T47D (cell line): ENCODE measurements at regions not wholly inside any gene's neighbourhood (a gene's known extent, or its start where the extent isn't known, plus 50 kb on each side); places are given as distances from the start of the nearest gene placed in this dataset.

Experiments used
- DNase-seq, 2 experiments: peaks; one replicate each; pipeline versions ENCODE4 v3.0.0 to v3.0.0-alpha.2; 2011 to 2012; ENCODE audit warnings: low read depth in 1 of 2, low spot score in 1 of 2
- JUND ChIP-seq: IDR thresholded peaks from 2 replicates; pipeline ENCODE4 v1.6.1; 2012; ENCODE audit warnings: low read depth
- in situ Hi-C: cut with HindIII; loops from 2 replicates; pipeline ENCODE4 v1.10.0; 2016; ENCODE audit warnings: low sequenced_read_pairs, low pct_unique_long_range_greater_than_20kb

DNA sequence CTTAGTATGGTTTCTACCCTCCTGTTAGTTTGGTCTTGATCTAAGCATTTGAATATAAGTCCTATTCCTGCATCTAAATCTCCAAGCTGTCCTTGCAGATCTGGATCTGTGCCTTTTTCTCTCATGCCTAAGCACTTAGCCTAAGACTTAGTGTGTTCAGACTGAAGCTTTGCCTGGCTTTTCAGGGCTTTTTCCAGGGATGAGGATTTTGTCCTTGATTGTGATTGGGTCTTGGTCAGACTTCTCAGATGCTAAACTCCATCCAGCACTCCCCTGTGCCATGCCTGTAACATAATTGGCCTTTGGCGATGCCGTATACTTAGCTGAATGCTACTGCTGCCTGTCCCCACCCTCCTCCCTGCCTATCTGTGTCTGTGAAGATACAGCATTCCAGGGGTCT, 98.1 kb upstream of the NRIP1 start:
- no peak for DNase-seq
- in situ Hi-C loops = no loop called here
- no peak for TF ChIP-seq JUND

DNA sequence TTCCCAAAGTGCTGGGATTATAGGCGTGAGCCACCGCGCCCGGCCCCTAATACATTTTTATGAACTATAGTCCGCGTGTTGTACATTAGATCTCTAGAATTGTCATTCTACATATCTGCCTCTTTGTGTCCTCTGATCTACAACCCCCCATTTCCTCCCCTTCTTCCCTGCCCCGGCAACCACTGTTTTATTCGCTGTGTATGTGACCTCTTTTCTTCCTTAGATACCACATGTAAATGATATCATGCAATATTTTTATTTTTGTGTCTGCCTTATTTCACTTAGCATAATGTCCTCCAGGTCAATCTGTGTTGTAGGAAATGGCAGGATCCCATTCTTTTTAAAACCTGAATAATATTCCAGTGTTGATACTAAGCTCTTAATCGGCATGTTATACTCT, 99.5 kb upstream of the NRIP1 start:
- in situ Hi-C loops = no loop called here
- DNase-seq = no peak
- TF ChIP-seq JUND = no peak

DNA sequence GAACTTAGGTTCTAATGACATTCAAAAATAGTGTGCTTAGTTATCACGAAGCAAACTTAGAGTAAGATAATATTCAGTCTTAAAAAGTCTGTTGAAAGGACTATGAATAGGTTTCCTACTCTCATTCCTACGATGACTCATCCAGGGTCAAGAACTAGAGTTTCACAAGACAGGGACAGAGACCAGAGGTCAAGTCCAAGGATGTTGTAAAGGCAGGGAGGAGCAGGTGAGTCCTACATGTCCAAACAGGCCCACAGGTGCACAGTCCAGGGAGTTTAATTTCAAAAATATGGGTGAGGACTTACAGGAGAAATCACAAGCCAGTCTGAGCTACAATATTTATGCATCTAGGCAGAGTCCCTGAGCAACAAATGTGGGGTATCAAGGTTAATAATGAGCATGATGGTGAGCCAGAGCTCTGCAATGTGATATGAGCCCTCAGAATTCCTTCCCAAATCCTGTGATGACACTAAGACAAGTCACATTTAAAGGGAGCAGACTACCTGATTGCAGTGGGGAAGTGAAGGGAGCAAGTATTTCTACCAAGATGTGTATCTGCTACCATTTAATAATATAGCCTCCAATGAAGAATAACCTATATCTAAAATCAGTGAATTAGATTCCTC, 100.0 kb upstream of the NRIP1 start:
- DNase-seq = peak in 1 of 2 experiments; percentile 31
- TF ChIP-seq JUND = no peak
- in situ Hi-C loops = no loop called here

DNA sequence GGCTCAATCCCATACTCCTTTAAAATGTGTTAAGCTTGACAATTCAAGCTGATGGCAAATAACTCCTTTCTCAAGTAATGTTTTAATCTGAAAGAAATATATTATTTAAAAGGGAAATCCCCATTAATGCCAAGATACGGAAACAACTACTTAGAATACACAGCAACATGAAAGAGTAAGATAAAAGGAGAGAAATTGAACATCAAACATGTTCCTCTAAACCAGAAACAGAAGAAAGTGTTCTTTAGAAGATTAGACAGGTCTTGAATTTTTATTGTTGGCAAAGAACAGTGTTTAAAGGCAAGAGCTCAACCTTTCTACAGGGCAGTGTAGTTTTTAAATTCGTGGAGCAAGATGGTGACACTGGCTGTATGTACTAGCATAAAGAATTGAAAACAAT, 105.8 kb upstream of the NRIP1 start:
- TF ChIP-seq JUND = no peak
- DNase-seq = no peak
- in situ Hi-C loops = no loop called here

DNA sequence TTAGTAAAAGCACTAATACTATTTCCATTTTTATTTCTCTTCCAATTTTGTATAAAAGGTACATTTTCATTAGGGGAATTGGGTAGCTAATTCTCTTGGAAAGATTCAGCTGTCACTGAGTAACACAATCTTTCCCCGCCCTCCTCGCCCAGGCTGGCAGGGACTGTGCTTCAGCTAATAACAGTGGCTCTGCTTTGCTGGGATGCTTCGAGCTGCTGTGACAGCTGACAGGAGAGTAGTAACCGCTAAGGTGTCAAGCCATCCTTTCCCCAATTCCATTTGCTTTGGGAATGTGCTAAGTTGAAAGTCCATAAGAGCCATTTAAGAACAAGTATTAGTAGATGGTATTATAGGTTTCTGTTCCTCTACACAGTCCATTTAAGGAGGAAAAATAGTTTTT, 106.7 kb upstream of the NRIP1 start:
- TF ChIP-seq JUND = no peak
- in situ Hi-C loops = no loop called here
- DNase-seq = no peak

DNA sequence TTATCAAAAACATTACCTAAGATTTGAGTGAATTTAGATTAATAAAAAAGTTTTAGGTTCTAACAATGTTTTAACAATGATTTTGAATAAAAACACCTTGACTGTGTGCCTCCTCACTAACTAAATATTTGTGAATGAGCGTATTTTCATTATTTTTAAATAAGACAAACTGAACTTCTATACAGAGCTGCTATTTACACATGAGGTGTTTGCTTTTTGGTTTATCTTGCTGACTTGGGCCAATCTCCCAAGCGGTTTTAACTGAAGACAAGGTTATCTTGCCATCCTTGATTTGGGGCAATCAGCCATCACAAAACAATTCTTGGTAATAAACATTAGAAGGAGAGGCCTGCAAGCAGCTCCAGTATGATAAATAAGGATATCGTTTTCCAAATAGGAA, 108.2 kb upstream of the NRIP1 start:
- no peak for TF ChIP-seq JUND
- in situ Hi-C loops = no loop called here
- DNase-seq = peak in 1 of 2 experiments; percentile 4

DNA sequence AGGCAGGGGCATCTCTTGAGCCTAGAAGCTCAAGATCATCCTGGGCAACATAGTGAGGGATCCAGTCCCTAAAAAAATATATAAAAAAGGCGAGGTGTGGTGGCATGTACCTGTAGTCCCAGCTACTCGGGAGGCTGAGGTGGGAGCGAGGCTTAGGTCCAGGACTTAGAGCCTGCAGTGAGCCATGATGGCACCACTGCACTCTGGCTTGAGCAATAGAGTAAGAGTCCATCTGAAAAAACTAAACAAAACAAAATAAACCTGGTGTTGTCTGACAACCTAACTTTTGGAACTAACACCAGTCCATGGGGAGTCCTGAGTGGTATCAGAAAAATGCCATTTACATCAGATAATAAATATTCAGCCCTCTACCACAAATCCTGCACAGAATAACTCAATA, 110.1 kb upstream of the NRIP1 start:
- no peak for DNase-seq
- in situ Hi-C loops = no loop called here
- TF ChIP-seq JUND = no peak

DNA sequence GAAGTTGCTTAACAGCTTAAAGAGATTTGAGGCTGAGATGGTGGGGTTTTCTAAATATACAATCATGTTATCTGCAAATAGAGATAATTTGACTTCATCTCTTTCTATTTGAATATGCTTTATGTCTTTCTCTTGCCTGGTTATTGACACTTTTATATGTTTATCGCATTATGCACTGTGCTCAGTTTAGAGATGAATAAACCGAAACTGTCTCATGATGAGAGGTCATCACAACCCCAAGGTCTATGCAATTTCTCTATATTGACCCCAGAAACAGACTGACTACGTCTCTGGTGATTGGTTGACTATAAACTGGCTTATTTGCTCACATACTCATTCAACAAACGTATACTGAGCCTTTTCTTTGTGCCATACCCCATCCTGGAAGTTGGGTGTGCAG, 117.9 kb upstream of the NRIP1 start:
- in situ Hi-C loops = no loop called here
- no peak for DNase-seq
- no peak for TF ChIP-seq JUND

DNA sequence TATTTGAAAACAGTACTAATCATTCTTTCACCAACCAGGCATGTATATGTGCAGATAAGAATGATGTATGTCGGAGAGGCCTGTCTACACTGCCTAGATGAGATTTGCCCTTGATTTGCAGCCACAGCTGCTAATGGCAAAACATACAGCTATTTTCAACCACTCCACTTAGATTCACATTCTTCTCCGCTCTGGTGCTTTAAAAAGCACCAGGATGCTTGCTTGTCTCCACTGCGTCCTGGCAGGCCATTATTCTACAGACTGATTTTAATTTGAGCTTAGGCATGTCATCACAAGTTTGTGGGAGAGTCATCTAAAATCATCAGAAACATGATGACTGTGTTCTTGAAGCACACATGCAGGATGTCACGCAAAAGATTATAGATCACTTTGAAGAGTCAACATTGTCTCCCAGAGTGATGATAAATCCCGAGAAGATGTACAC, 119.0 kb upstream of the NRIP1 start:
- TF ChIP-seq JUND = no peak
- in situ Hi-C loops = no loop called here
- no peak for DNase-seq

DNA sequence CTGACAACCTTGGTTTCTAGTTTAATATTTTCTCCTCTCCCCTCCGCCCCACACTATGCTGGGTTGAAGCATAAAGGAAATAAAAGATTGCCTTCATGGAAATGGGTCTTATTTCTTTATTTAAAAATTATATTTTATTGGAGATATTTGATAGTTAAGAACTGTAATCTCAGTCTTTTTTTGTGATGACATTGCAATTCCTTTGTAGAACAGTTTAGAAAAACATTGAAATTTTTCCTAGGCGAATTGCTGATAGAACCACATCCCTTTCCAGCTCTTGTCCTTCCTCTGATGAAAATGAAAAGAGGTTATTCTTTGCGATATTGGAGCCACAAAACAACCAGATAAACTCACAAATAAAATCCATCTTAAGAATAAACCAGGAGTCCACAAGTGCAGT, 125.6 kb upstream of the NRIP1 start:
- in situ Hi-C loops = no loop called here
- DNase-seq = no peak
- no peak for TF ChIP-seq JUND

DNA sequence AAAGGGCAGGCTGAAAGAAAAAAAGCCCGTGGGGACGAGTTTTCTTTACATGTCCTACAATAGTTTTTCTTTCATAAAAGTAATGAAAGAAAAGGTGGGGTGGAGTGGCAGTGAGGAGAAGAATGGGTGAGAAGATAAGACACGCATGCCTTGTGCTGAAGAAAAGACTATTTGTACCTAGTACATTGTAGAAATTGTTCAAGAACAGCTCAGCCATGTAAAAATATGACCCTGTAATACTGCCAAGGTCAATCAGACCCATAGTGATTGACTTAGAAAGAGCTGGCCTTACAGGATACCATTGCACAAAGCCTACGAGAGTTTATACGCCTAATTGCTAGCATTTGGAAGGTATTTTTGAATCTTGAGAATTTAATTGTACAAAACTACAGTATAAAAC, 126.0 kb upstream of the NRIP1 start:
- no peak for TF ChIP-seq JUND
- in situ Hi-C loops = no loop called here
- no peak for DNase-seq

DNA sequence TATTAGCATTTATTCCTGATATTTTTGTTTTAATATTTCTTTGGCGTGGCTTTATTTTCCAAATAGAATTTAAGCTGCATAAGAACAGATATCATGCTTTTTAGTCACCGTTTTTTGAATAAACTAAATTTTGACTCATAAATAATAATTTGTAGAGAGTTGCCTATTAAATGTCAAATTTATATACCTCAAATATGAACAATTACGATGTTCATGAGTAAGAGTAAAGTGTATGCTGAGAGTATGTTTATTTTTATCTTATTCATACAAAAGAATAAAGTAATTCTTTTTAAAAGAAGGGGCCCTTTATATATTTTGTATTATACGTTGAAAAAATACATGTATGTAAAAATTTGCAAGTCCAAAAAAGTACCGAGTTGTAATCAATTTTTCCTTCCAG, 126.5 kb upstream of the NRIP1 start:
- in situ Hi-C loops = no loop called here
- TF ChIP-seq JUND = no peak
- DNase-seq = no peak

DNA sequence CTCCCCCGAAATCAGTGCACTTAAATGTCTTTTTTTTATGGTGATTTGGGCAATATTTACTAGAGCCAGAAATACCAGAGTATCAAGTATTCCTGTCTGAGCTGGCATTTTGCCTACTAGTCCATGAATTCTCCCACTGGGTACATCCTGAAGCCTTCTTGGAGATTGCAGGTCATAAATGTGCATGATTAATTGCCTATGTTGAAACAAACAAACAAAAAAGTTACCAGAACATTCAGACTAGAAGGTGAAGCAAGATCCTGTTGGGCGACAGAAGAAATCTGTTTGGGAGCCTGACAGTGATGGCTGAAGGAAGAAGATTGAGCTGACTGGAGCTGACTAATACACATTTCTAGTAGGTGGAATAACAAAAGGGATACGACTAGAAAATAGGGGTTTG, 127.4 kb upstream of the NRIP1 start:
- TF ChIP-seq JUND = no peak
- in situ Hi-C loops = no loop called here
- peak in 1 of 2 experiments; percentile 72 for DNase-seq

DNA sequence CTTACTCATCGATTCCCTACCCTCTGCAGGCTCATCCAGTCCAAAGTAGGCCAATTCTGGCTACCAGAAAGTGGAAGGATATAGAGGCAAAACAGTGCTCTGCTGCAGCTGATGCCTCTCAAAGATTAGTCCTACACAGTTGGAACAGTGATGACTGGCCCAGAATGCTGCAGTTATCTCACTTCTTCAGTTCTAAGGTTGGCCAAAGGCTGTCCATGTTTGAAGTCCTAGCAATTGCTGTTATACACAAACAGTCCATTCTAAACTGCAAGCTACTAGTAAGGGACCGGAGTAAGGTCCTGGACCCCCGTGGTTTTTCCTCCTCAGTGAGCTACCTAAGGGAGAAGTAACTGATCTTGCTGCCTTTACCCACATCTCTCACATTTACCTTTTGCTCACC, 129.1 kb upstream of the NRIP1 start:
- in situ Hi-C loops = no loop called here
- DNase-seq = no peak
- no peak for TF ChIP-seq JUND
